ENCODE measurements at regions not wholly inside any gene's neighbourhood (a gene's known extent, or its start where the extent isn't known, plus 50 kb on each side); places are given as distances from the start of the nearest gene placed in this dataset.

DNA sequence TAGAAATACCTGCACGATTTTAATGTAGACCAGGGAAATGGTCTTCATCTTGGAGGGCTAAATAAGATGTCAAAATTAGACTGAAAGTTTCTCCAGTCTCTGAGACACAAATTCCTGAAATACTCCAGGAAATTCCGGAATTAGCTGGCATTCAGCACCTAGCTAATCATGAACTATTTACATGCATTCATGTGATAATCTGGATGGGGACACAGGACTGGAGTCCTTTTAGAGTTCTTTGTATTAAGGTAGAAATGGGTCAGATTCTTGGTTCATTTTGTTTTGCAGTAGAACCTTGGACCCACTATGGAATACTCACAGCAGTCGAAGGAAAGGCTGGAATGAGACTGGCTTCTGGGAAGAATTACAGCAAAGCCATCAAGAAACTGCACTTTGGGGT is 65.3 kb upstream of the MDFIC start:
- no peaks in the 10 kb centered on the region for H3K79me2 ChIP-seq (ENCODE audit: insufficient read depth, low read depth, low read length)
- no peak overlapping the region for H3K4me3 ChIP-seq (ENCODE audit: low read depth, low read length, poor library complexity, severe bottlenecking)
- H3K9me3 ChIP-seq (ENCODE audit: low read length), result no peaks in the 10 kb centered on the region
- TF ChIP-seq EZH2phosphoT487 (IDR thresholded peaks at IDR 0.05; ENCODE audit: borderline replicate concordance, low read depth, low read length), result no peak
- TF ChIP-seq, protein P1, sequence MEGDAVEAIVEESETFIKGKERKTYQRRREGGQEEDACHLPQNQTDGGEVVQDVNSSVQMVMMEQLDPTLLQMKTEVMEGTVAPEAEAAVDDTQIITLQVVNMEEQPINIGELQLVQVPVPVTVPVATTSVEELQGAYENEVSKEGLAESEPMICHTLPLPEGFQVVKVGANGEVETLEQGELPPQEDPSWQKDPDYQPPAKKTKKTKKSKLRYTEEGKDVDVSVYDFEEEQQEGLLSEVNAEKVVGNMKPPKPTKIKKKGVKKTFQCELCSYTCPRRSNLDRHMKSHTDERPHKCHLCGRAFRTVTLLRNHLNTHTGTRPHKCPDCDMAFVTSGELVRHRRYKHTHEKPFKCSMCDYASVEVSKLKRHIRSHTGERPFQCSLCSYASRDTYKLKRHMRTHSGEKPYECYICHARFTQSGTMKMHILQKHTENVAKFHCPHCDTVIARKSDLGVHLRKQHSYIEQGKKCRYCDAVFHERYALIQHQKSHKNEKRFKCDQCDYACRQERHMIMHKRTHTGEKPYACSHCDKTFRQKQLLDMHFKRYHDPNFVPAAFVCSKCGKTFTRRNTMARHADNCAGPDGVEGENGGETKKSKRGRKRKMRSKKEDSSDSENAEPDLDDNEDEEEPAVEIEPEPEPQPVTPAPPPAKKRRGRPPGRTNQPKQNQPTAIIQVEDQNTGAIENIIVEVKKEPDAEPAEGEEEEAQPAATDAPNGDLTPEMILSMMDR (conservative IDR thresholded peaks at IDR 0.05; ENCODE audit: low read length), result no peak
- no peak overlapping the region for H3K27ac ChIP-seq (ENCODE audit: low read depth, low read length, poor library complexity, severe bottlenecking)
- no peaks in the 10 kb centered on the region for H3K36me3 ChIP-seq (ENCODE audit: insufficient read depth, low read length)
- no peaks in the 10 kb centered on the region for H4K20me1 ChIP-seq (ENCODE audit: insufficient read depth, low read length)
- no peak overlapping the region for H3K4me2 ChIP-seq (ENCODE audit: low read length)
- no peak for DNase-seq (ENCODE audit: low spot score)
- BruUV-seq (replicated peaks), result no TSS peak
- no peak overlapping the region for H2AFZ ChIP-seq (ENCODE audit: low read length)
- POLR2A ChIA-PET, result interaction anchor here (0.5 to 1.3 kb wide), 3 partner anchors 9 to 1366 kb away, joined by 3 read pairs; no protein-coding TSS in a partner anchor
- H3K4me1 ChIP-seq (ENCODE audit: insufficient read depth, low read length, poor library complexity, severe bottlenecking), result no peaks in the 10 kb centered on the region
- intact Hi-C loops (cut with micrococcal nuclease; ENCODE audit: unreplicated experiment), result no loop called here
- CTCF ChIA-PET (ENCODE audit: unreplicated experiment), result no interaction called here
- H3K9me2 ChIP-seq (ENCODE audit: insufficient read depth, low read length), result no peaks in the 10 kb centered on the region

DNA sequence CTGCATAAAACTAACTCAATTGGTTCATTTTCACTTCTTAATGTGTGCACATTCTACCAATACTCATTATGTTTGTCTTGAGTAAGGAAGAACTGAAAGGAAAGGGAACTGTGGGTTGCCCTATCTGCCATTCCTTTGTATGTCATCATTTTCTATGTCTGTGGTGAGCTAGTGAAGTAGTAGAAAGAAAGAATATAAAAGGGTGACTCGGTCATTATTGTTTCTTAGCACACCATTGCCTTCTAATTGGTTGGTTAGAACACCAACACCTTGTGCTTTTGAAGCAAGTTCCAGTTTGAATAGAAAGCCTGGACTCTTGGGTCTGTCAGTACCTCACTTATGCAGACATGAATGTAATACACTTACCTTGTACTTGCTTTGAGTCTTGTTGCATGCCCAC is 64.3 kb upstream of the MDFIC start:
- H3K4me1 ChIP-seq (ENCODE audit: insufficient read depth, low read length, poor library complexity, severe bottlenecking), result no peaks in the 10 kb centered on the region
- no peak overlapping the region for H3K4me3 ChIP-seq (ENCODE audit: low read depth, low read length, poor library complexity, severe bottlenecking)
- no TSS peak for BruUV-seq (replicated peaks)
- ChIA-PET CTCF (ENCODE audit: unreplicated experiment) (no interaction called here), POLR2A (no interaction called here)
- H3K36me3 ChIP-seq (ENCODE audit: insufficient read depth, low read length), result no peaks in the 10 kb centered on the region
- no peak for DNase-seq (ENCODE audit: low spot score)
- no peaks in the 10 kb centered on the region for H4K20me1 ChIP-seq (ENCODE audit: insufficient read depth, low read length)
- TF ChIP-seq EZH2phosphoT487 (IDR thresholded peaks at IDR 0.05; ENCODE audit: borderline replicate concordance, low read depth, low read length), result no peak
- TF ChIP-seq, protein P1 (conservative IDR thresholded peaks at IDR 0.05; ENCODE audit: low read length), result no peak
- H2AFZ ChIP-seq (ENCODE audit: low read length), result no peak overlapping the region
- H3K9me2 ChIP-seq (ENCODE audit: insufficient read depth, low read length), result no peaks in the 10 kb centered on the region
- H3K4me2 ChIP-seq (ENCODE audit: low read length), result no peak overlapping the region
- no peaks in the 10 kb centered on the region for H3K79me2 ChIP-seq (ENCODE audit: insufficient read depth, low read depth, low read length)
- H3K9me3 ChIP-seq (ENCODE audit: low read length), result no peaks in the 10 kb centered on the region
- H3K27ac ChIP-seq (ENCODE audit: low read depth, low read length, poor library complexity, severe bottlenecking), result no peak overlapping the region
- intact Hi-C loops (cut with micrococcal nuclease; ENCODE audit: unreplicated experiment), result no loop called here

DNA sequence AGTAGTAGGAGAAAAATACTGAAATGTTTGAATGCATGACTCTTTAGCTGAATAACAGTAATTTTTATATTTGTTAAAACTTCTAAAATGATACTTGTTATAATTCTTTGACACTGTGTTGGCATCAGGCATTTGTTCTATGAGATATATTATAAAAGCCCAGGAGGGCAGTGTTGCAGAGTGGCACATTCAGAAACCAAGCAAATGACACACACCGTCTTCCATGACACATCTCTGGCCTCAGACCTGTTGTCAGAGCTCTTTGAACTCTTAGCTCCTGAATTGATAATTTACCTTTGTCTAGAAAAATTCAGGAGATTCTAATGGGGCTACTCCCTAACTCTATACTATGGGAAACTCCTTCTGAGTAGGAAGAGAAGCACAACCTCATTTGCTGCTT is 62.4 kb upstream of the MDFIC start:
- TF ChIP-seq EZH2phosphoT487 (IDR thresholded peaks at IDR 0.05; ENCODE audit: borderline replicate concordance, low read depth, low read length), result no peak
- TF ChIP-seq, protein P1 (conservative IDR thresholded peaks at IDR 0.05; ENCODE audit: low read length), result no peak
- Histone ChIP-seq H3K27ac (ENCODE audit: low read depth, low read length, poor library complexity, severe bottlenecking) (no peak overlapping the region), H3K9me3 (ENCODE audit: low read length) (no peaks in the 10 kb centered on the region), H3K4me3 (ENCODE audit: low read depth, low read length, poor library complexity, severe bottlenecking) (no peak overlapping the region), H3K79me2 (ENCODE audit: insufficient read depth, low read depth, low read length) (no peaks in the 10 kb centered on the region), H3K4me1 (ENCODE audit: insufficient read depth, low read length, poor library complexity, severe bottlenecking) (no peaks in the 10 kb centered on the region), H3K9me2 (ENCODE audit: insufficient read depth, low read length) (no peaks in the 10 kb centered on the region), H2AFZ (ENCODE audit: low read length) (no peak overlapping the region), H4K20me1 (ENCODE audit: insufficient read depth, low read length) (no peaks in the 10 kb centered on the region), H3K4me2 (ENCODE audit: low read length) (no peak overlapping the region), H3K36me3 (ENCODE audit: insufficient read depth, low read length) (no peaks in the 10 kb centered on the region)
- no TSS peak for BruUV-seq (replicated peaks)
- ChIA-PET CTCF (ENCODE audit: unreplicated experiment) (no interaction called here), POLR2A (no interaction called here)
- intact Hi-C loops (cut with micrococcal nuclease; ENCODE audit: unreplicated experiment), result no loop called here
- no peak for DNase-seq (ENCODE audit: low spot score)

Measured in OCI-LY7 (cell line).